ENCODE measurements at regions not wholly inside any gene's neighbourhood (a gene's known extent, or its start where the extent isn't known, plus 50 kb on each side); places are given as distances from the start of the nearest gene placed in this dataset.

DNA sequence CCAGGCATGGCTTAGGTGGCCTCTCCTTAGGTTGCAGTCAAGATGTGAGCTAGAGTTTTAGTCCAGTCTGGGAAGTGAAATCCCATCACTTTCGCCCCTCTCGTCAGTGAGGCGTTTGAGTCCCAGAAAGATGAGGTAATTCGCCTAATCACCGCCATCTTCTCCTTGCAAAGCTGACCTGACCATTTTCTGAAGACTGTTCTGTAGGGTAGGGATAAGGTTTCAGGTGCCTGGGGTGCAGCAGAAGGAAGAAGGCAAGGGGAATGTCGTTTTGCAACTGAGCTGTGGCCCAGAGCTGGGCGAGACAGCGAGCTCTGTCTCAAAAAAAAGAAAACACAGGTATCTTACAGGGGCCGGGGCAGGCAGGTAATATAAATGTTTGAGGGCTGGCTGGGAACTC, 61.7 kb upstream of the CECR2 start:
- TF ChIP-seq, protein P1, sequence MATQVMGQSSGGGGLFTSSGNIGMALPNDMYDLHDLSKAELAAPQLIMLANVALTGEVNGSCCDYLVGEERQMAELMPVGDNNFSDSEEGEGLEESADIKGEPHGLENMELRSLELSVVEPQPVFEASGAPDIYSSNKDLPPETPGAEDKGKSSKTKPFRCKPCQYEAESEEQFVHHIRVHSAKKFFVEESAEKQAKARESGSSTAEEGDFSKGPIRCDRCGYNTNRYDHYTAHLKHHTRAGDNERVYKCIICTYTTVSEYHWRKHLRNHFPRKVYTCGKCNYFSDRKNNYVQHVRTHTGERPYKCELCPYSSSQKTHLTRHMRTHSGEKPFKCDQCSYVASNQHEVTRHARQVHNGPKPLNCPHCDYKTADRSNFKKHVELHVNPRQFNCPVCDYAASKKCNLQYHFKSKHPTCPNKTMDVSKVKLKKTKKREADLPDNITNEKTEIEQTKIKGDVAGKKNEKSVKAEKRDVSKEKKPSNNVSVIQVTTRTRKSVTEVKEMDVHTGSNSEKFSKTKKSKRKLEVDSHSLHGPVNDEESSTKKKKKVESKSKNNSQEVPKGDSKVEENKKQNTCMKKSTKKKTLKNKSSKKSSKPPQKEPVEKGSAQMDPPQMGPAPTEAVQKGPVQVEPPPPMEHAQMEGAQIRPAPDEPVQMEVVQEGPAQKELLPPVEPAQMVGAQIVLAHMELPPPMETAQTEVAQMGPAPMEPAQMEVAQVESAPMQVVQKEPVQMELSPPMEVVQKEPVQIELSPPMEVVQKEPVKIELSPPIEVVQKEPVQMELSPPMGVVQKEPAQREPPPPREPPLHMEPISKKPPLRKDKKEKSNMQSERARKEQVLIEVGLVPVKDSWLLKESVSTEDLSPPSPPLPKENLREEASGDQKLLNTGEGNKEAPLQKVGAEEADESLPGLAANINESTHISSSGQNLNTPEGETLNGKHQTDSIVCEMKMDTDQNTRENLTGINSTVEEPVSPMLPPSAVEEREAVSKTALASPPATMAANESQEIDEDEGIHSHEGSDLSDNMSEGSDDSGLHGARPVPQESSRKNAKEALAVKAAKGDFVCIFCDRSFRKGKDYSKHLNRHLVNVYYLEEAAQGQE (IDR thresholded peaks at IDR 0.05; ENCODE audit: insufficient replicate concordance, low read depth), result no peak
- TF ChIP-seq GABPA (IDR thresholded peaks at IDR 0.05; ENCODE audit: low read depth) (no peak), POLR2AphosphoS5 (IDR thresholded peaks at IDR 0.05; ENCODE audit: low read depth) (no peak)

GRCh38 chr22:17305076-17305475, 64.2 kb upstream of the CECR2 start:
- no peak overlapping the region for H3K27ac ChIP-seq (replicated peaks)
- no peak for DNase-seq (ENCODE audit: low read depth in 1 of 2, low spot score in 1 of 2)
- no peak for TF ChIP-seq SPI1 (IDR thresholded peaks at IDR 0.05; ENCODE audit: borderline replicate concordance, low read depth)
- TF ChIP-seq, protein P1 (IDR thresholded peaks at IDR 0.05; ENCODE audit: insufficient replicate concordance, low read depth), result no peak
- no peak for TF ChIP-seq CTCF (IDR thresholded peaks at IDR 0.05; ENCODE audit: insufficient read depth, low read length)
- TF ChIP-seq GABPA (IDR thresholded peaks at IDR 0.05; ENCODE audit: low read depth), result no peak
- TF ChIP-seq POLR2AphosphoS5 (IDR thresholded peaks at IDR 0.05; ENCODE audit: low read depth), result no peak
- H3K4me3 ChIP-seq (replicated peaks; ENCODE audit: insufficient read depth, low read length), result no peak overlapping the region
- no peaks in the 10 kb centered on the region for H3K27me3 ChIP-seq (ENCODE audit: insufficient read depth, poor library complexity, severe bottlenecking)

More for the DNA sequence above, 61.7 kb upstream of the CECR2 start:
- H3K27me3 ChIP-seq (ENCODE audit: insufficient read depth, poor library complexity, severe bottlenecking), result peaks cover 2% of the 10 kb centered on the region
- no peak for DNase-seq (ENCODE audit: low read depth in 1 of 2, low spot score in 1 of 2)
- H3K4me3 ChIP-seq (replicated peaks; ENCODE audit: insufficient read depth, low read length), result no peak overlapping the region
- H3K27ac ChIP-seq (replicated peaks), result no peak overlapping the region

DNA sequence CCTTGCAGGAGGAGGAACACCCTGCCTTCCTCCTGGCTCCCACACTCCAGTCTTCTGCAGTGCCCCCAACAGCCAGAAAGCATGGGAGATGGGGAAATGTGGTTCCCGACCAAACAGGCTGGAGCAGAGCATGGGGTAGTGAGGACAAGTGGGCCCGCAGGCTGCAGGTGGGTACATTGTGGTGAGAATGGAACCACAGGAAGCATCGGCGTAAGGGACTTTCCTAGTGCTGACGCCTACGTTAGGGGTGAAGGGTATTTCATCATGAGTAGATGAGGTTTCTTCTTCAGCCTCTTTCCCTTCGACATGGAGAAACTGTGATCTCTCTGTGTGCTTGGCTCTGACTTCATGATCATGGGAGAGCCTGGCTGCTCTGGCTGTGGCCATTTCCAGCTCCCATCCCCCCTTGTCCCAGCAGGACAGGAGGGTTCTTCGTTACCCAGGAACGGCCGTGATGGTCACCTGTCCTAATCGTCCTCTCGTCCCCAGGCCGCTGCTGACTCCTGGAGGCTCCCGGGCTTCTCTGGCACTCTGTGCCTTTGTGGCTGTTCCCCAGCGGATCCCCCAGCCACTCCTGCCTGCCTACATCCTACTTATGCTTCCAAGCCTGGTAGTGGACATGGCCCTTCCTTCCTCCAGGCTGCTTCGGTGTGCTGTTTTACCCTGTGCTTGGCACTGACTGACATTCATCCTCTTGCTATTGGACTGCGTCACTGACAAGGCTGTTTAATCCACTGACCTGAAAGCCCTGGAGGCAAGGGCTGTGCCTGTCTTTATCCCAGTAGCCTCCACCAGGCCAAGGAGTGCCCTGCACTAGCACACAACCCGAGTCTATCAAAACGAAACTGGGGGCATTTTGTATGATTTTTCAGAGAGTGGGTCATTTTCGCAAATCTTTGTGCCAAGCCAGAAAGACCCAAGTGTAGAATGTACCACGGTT, 65.2 kb upstream of the CECR2 start:
- Histone ChIP-seq H3K27me3 (ENCODE audit: insufficient read depth, poor library complexity, severe bottlenecking) (no peaks in the 10 kb centered on the region), H3K4me3 (replicated peaks; ENCODE audit: insufficient read depth, low read length) (no peak overlapping the region), H3K27ac (replicated peaks) (no peak overlapping the region)
- no peak for TF ChIP-seq SPI1 (IDR thresholded peaks at IDR 0.05; ENCODE audit: borderline replicate concordance, low read depth)
- DNase-seq (ENCODE audit: low read depth in 1 of 2, low spot score in 1 of 2), result no peak

DNA sequence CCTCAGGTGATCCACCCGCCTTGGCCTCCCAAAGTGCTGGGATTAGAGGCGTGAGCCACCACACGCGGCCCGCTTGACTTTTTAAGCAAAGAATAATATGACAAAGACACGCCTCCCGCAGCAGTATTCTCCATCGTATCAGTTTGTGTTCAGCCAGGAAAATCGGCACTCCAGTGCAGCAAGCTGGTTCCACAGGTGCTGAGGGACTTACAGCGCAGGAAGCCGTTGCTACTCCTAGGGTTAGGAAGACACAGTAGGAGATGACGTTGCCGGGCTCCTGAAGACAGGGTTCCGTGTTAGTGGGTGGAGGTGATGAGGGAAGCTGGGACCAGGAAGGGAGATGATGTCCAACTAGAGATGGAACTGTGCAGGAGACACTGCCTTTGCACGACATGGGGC, 65.8 kb upstream of the CECR2 start:
- TF ChIP-seq POLR2AphosphoS5 (IDR thresholded peaks at IDR 0.05; ENCODE audit: low read depth) (no peak), SPI1 (IDR thresholded peaks at IDR 0.05; ENCODE audit: borderline replicate concordance, low read depth) (no peak), GABPA (IDR thresholded peaks at IDR 0.05; ENCODE audit: low read depth) (no peak), CTCF (IDR thresholded peaks at IDR 0.05; ENCODE audit: insufficient read depth, low read length) (no peak)
- TF ChIP-seq, protein P1 (IDR thresholded peaks at IDR 0.05; ENCODE audit: insufficient replicate concordance, low read depth), result no peak
- DNase-seq (ENCODE audit: low read depth in 1 of 2, low spot score in 1 of 2), result no peak
- no peak overlapping the region for H3K4me3 ChIP-seq (replicated peaks; ENCODE audit: insufficient read depth, low read length)
- H3K27me3 ChIP-seq (ENCODE audit: insufficient read depth, poor library complexity, severe bottlenecking), result no peaks in the 10 kb centered on the region
- H3K27ac ChIP-seq (replicated peaks), result no peak overlapping the region

Measured in HL-60 (cell line).